DOHH2 (cell line): ENCODE measurements at regions not wholly inside any gene's neighbourhood (a gene's known extent, or its start where the extent isn't known, plus 50 kb on each side); places are given as distances from the start of the nearest gene placed in this dataset.
"Not testable (repeated sequence)": the region's sequence is repeated elsewhere in the genome, so short reads cannot be mapped to it uniquely, and the experiment has no call there.

Experiments
- H3F3A ChIP-seq: fragments of 200-600 bp; sonication (generic), shearing (Covaris generic); 2 replicates; pipeline ENCODE4 v1.6.0; 2016; ENCODE audit warnings: antibody characterized with exemption, mild to moderate bottlenecking; ENCODE audit not compliant: control insufficient read depth, insufficient read depth
- H3K27ac ChIP-seq: fragments of 200-600 bp; sonication (generic); 2 replicates; pipeline ENCODE4 v1.5.1; 2014; ENCODE audit warnings: low read depth, mild to moderate bottlenecking, low read length, moderate library complexity
- H3K27me3 ChIP-seq: fragments of 200-600 bp; sonication (generic); 2 replicates; pipeline ENCODE4 v1.6.1; 2014; ENCODE audit warnings: mild to moderate bottlenecking, low read length, mixed read lengths; ENCODE audit not compliant: control insufficient read depth
- H3K36me3 ChIP-seq: fragments of 200-600 bp; sonication (generic); 2 replicates; pipeline ENCODE4 v1.6.1; 2014; ENCODE audit warnings: mild to moderate bottlenecking, low read length, moderate library complexity, mixed read lengths; ENCODE audit not compliant: control insufficient read depth
- H3K4me1 ChIP-seq: fragments of 200-600 bp; sonication (generic); 2 replicates; pipeline ENCODE4 v1.6.1; 2014; ENCODE audit warnings: mild to moderate bottlenecking, low read length, mixed read lengths; ENCODE audit not compliant: control insufficient read depth
- H3K4me2 ChIP-seq: fragments of 200-600 bp; sonication (generic); 2 replicates; pipeline ENCODE4 v1.6.0; 2014; ENCODE audit warnings: mild to moderate bottlenecking, low read length, moderate library complexity
- H3K4me3 ChIP-seq: fragments of 200-600 bp; sonication (generic); 2 replicates; pipeline ENCODE4 v1.5.1; 2014; ENCODE audit warnings: mild to moderate bottlenecking, low read length, mixed read lengths
- H3K79me2 ChIP-seq: fragments of 200-600 bp; sonication (generic); 2 replicates; pipeline ENCODE4 v1.6.1; 2014; ENCODE audit warnings: mild to moderate bottlenecking, low read length, mixed read lengths; ENCODE audit not compliant: control insufficient read depth
- H3K9me2 ChIP-seq: fragments of 200-600 bp; sonication (generic); replicated peaks from 2 replicates; pipeline ENCODE4 v1.6.1; 2014; ENCODE audit warnings: mild to moderate bottlenecking, low read length, mixed read lengths; ENCODE audit not compliant: control insufficient read depth
- H3K9me3 ChIP-seq: fragments of 200-600 bp; sonication (generic); 2 replicates; pipeline ENCODE4 v1.6.1; 2014; ENCODE audit warnings: antibody characterized with exemption, low read length, mixed read lengths; ENCODE audit not compliant: control insufficient read depth, insufficient read depth
- H4K20me1 ChIP-seq: fragments of 200-600 bp; sonication (generic); 2 replicates; pipeline ENCODE4 v1.6.0; 2014; ENCODE audit warnings: low read depth, mild to moderate bottlenecking, antibody characterized with exemption, low read length, moderate library complexity; ENCODE audit not compliant: control insufficient read depth, insufficient read depth
- CTCF ChIP-seq: fragments of 200-600 bp; sonication (generic); IDR thresholded peaks from one replicate; pipeline ENCODE4 v1.5.1; 2014; ENCODE audit warnings: antibody characterized with exemption, mild to moderate bottlenecking, low read depth, low read length; ENCODE audit not compliant: poor library complexity, severe bottlenecking
- EZH2phosphoT487 ChIP-seq: fragments of 200-600 bp; sonication (generic); IDR thresholded peaks from 2 replicates; pipeline ENCODE4 v1.6.1; 2017; ENCODE audit warnings: borderline replicate concordance, mild to moderate bottlenecking, antibody characterized with exemption, low read length, moderate library complexity, mixed read lengths

GRCh38 chr12:83739607-83740006 lies 1052.9 kb downstream of the TMTC2 start:
- H3F3A ChIP-seq, result no peaks in the 10 kb centered on the region
- H3K4me3 ChIP-seq, result no peak overlapping the region
- no peaks in the 10 kb centered on the region for H3K9me2 ChIP-seq
- H4K20me1 ChIP-seq, result no peaks in the 10 kb centered on the region
- no peaks in the 10 kb centered on the region for H3K27me3 ChIP-seq
- H3K9me3 ChIP-seq, result no peaks in the 10 kb centered on the region
- H3K4me2 ChIP-seq, result no peak overlapping the region
- no peak for TF ChIP-seq EZH2phosphoT487
- TF ChIP-seq CTCF, result no peak
- H3K27ac ChIP-seq, result no peak overlapping the region
- H3K4me1 ChIP-seq, result no peaks in the 10 kb centered on the region
- H3K79me2 ChIP-seq, result no peaks in the 10 kb centered on the region
- H3K36me3 ChIP-seq, result no peaks in the 10 kb centered on the region

GRCh38 chr12:83710851-83711250 lies 1024.1 kb downstream of the TMTC2 start:
- Histone ChIP-seq H4K20me1 (no peaks in the 10 kb centered on the region), H3K9me2 (no peaks in the 10 kb centered on the region), H3K79me2 (no peaks in the 10 kb centered on the region), H3K4me3 (no peak overlapping the region), H3K27ac (no peak overlapping the region), H3K27me3 (no peaks in the 10 kb centered on the region), H3F3A (no peaks in the 10 kb centered on the region), H3K4me2 (no peak overlapping the region), H3K4me1 (no peaks in the 10 kb centered on the region), H3K36me3 (no peaks in the 10 kb centered on the region), H3K9me3 (peaks cover 12% of the 10 kb centered on the region; the same call in 1 of the 2 replicates)
- TF ChIP-seq CTCF (no peak), EZH2phosphoT487 (no peak)

GRCh38 chr12:83709899-83710298 lies 1023.2 kb downstream of the TMTC2 start:
- peaks cover 12% of the 10 kb centered on the region; the same call in 1 of the 2 replicates for H3K9me3 ChIP-seq
- H3K27ac ChIP-seq, result no peak overlapping the region
- no peaks in the 10 kb centered on the region for H3K9me2 ChIP-seq
- H4K20me1 ChIP-seq, result no peaks in the 10 kb centered on the region
- H3K79me2 ChIP-seq, result no peaks in the 10 kb centered on the region
- no peaks in the 10 kb centered on the region for H3K36me3 ChIP-seq
- H3K4me1 ChIP-seq, result no peaks in the 10 kb centered on the region
- no peak overlapping the region for H3K4me2 ChIP-seq
- H3F3A ChIP-seq, result no peaks in the 10 kb centered on the region
- TF ChIP-seq CTCF (no peak), EZH2phosphoT487 (no peak)
- no peaks in the 10 kb centered on the region for H3K27me3 ChIP-seq
- H3K4me3 ChIP-seq, result no peak overlapping the region

GRCh38 chr12:83700838-83701237 lies 1014.1 kb downstream of the TMTC2 start:
- no peaks in the 10 kb centered on the region for H3K36me3 ChIP-seq
- no peaks in the 10 kb centered on the region for H3K9me3 ChIP-seq
- TF ChIP-seq CTCF, result no peak
- TF ChIP-seq EZH2phosphoT487, result no peak
- H4K20me1 ChIP-seq, result no peaks in the 10 kb centered on the region
- H3K9me2 ChIP-seq, result no peaks in the 10 kb centered on the region
- no peaks in the 10 kb centered on the region for H3K27me3 ChIP-seq
- H3K4me3 ChIP-seq, result no peak overlapping the region
- H3K4me2 ChIP-seq, result no peak overlapping the region
- no peaks in the 10 kb centered on the region for H3K4me1 ChIP-seq
- H3K27ac ChIP-seq, result no peak overlapping the region
- no peaks in the 10 kb centered on the region for H3K79me2 ChIP-seq
- H3F3A ChIP-seq, result no peaks in the 10 kb centered on the region

- not testable (repeated sequence) for H3F3A ChIP-seq, H3K27me3 ChIP-seq, H3K4me1 ChIP-seq, H3K27ac ChIP-seq, H3K4me3 ChIP-seq, H3K4me2 ChIP-seq, H4K20me1 ChIP-seq, H3K79me2 ChIP-seq, H3K9me2 ChIP-seq, H3K36me3 ChIP-seq, H3K9me3 ChIP-seq
These were observed 1009.6 kb downstream of the TMTC2 start for GRCh38 chr12:83696311-83696710.
